Hepatocyte (in vitro differentiated cells): ENCODE measurements at regions not wholly inside any gene's neighbourhood (a gene's known extent, or its start where the extent isn't known, plus 50 kb on each side); places are given as distances from the start of the nearest gene placed in this dataset.
"Not testable (repeated sequence)": the region's sequence is repeated elsewhere in the genome, so short reads cannot be mapped to it uniquely, and the experiment has no call there.

Experiments
- EZH2 ChIP-seq: fragments of 200-600 bp; sonication (generic); IDR thresholded peaks from 2 replicates; pipeline ENCODE4 v1.6.1; 2016; ENCODE audit warnings: antibody characterized with exemption, mild to moderate bottlenecking, borderline replicate concordance
- EZH2phosphoT487 ChIP-seq: fragments of 200-600 bp; sonication (generic); IDR thresholded peaks from one replicate; pipeline ENCODE4 v1.6.1; 2018; ENCODE audit warnings: antibody characterized with exemption, mild to moderate bottlenecking, low read depth, moderate library complexity; ENCODE audit not compliant: unreplicated experiment, severe bottlenecking
- TF ChIP-seq, protein P1 (sequence below): fragments of 200-600 bp; sonication (generic); IDR thresholded peaks from 2 replicates; pipeline ENCODE4 v1.5.1; 2016; ENCODE audit warnings: antibody characterized with exemption, mild to moderate bottlenecking; ENCODE audit not compliant: poor library complexity

GRCh38 chr14:106116339-106116930 lies 590.1 kb downstream of the TMEM121 start:
- TF ChIP-seq, protein P1, sequence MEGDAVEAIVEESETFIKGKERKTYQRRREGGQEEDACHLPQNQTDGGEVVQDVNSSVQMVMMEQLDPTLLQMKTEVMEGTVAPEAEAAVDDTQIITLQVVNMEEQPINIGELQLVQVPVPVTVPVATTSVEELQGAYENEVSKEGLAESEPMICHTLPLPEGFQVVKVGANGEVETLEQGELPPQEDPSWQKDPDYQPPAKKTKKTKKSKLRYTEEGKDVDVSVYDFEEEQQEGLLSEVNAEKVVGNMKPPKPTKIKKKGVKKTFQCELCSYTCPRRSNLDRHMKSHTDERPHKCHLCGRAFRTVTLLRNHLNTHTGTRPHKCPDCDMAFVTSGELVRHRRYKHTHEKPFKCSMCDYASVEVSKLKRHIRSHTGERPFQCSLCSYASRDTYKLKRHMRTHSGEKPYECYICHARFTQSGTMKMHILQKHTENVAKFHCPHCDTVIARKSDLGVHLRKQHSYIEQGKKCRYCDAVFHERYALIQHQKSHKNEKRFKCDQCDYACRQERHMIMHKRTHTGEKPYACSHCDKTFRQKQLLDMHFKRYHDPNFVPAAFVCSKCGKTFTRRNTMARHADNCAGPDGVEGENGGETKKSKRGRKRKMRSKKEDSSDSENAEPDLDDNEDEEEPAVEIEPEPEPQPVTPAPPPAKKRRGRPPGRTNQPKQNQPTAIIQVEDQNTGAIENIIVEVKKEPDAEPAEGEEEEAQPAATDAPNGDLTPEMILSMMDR = not testable (repeated sequence)
- TF ChIP-seq EZH2, EZH2phosphoT487: not testable (repeated sequence)
